ENCODE measurements at regions not wholly inside any gene's neighbourhood (a gene's known extent, or its start where the extent isn't known, plus 50 kb on each side); places are given as distances from the start of the nearest gene placed in this dataset.

DNA sequence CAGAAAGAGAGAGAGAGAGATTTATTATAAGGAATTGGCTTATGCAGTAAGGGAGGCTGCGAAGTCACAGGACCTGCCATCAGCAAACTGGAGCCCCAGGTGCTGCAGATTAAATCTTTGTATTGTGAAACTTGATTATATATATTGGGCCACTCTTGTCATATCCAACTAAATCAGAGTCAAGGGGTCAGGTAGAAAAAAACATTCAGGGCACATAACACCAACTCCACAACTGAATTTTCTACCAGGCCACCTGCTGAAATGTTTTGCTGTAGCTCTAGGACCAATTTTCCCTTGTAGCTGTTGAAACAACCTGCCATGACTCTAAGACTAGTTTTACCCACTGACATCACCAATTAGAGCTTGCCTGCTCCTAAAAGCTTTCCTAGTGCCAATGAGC is 1240.8 kb downstream of the SLC16A7 start (continued):
- TF ChIP-seq, protein P1, sequence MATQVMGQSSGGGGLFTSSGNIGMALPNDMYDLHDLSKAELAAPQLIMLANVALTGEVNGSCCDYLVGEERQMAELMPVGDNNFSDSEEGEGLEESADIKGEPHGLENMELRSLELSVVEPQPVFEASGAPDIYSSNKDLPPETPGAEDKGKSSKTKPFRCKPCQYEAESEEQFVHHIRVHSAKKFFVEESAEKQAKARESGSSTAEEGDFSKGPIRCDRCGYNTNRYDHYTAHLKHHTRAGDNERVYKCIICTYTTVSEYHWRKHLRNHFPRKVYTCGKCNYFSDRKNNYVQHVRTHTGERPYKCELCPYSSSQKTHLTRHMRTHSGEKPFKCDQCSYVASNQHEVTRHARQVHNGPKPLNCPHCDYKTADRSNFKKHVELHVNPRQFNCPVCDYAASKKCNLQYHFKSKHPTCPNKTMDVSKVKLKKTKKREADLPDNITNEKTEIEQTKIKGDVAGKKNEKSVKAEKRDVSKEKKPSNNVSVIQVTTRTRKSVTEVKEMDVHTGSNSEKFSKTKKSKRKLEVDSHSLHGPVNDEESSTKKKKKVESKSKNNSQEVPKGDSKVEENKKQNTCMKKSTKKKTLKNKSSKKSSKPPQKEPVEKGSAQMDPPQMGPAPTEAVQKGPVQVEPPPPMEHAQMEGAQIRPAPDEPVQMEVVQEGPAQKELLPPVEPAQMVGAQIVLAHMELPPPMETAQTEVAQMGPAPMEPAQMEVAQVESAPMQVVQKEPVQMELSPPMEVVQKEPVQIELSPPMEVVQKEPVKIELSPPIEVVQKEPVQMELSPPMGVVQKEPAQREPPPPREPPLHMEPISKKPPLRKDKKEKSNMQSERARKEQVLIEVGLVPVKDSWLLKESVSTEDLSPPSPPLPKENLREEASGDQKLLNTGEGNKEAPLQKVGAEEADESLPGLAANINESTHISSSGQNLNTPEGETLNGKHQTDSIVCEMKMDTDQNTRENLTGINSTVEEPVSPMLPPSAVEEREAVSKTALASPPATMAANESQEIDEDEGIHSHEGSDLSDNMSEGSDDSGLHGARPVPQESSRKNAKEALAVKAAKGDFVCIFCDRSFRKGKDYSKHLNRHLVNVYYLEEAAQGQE (IDR thresholded peaks at IDR 0.05): no peak
- no peak for TF ChIP-seq EGR1 (IDR thresholded peaks at IDR 0.05; ENCODE audit: low read depth in 2 of 2)
- no peak for TF ChIP-seq HNF4A (conservative IDR thresholded peaks at IDR 0.05)
- TF ChIP-seq TAF1 (conservative IDR thresholded peaks at IDR 0.05): no peak

DNA sequence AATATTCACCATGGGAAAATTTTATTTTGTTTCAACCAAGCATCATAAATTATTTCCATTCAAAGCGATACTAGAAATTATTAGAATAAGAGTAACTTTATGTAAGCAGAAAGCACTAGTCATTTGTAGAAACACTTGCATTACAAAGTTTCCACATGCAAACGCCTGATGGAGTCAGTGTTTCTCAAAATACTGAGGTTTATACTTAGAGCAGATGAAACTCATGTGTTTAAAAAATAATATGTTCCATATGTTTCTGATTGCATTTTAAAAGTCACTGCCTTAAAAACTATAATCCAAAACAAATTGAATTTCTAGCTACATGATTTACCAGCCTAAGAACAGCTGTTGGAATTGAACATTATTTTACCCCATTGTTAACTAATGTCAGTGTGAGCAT is 1246.4 kb downstream of the SLC16A7 start:
- TF ChIP-seq GABPA (IDR thresholded peaks at IDR 0.05 in 1 of 2, conservative IDR thresholded peaks at IDR 0.05 in 1 of 2) (no peak), SP1 (IDR thresholded peaks at IDR 0.05) (no peak), NR2F2 (IDR thresholded peaks at IDR 0.05) (no peak), RXRA (IDR thresholded peaks at IDR 0.05) (no peak), HNF4G (IDR thresholded peaks at IDR 0.05) (no peak), JUND (IDR thresholded peaks at IDR 0.05) (no peak), EGR1 (IDR thresholded peaks at IDR 0.05; ENCODE audit: low read depth in 2 of 2) (no peak)
- TF ChIP-seq, protein P2, sequence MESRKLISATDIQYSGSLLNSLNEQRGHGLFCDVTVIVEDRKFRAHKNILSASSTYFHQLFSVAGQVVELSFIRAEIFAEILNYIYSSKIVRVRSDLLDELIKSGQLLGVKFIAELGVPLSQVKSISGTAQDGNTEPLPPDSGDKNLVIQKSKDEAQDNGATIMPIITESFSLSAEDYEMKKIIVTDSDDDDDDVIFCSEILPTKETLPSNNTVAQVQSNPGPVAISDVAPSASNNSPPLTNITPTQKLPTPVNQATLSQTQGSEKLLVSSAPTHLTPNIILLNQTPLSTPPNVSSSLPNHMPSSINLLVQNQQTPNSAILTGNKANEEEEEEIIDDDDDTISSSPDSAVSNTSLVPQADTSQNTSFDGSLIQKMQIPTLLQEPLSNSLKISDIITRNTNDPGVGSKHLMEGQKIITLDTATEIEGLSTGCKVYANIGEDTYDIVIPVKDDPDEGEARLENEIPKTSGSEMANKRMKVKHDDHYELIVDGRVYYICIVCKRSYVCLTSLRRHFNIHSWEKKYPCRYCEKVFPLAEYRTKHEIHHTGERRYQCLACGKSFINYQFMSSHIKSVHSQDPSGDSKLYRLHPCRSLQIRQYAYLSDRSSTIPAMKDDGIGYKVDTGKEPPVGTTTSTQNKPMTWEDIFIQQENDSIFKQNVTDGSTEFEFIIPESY (IDR thresholded peaks at IDR 0.05): no peak
- TF ChIP-seq, protein P3, sequence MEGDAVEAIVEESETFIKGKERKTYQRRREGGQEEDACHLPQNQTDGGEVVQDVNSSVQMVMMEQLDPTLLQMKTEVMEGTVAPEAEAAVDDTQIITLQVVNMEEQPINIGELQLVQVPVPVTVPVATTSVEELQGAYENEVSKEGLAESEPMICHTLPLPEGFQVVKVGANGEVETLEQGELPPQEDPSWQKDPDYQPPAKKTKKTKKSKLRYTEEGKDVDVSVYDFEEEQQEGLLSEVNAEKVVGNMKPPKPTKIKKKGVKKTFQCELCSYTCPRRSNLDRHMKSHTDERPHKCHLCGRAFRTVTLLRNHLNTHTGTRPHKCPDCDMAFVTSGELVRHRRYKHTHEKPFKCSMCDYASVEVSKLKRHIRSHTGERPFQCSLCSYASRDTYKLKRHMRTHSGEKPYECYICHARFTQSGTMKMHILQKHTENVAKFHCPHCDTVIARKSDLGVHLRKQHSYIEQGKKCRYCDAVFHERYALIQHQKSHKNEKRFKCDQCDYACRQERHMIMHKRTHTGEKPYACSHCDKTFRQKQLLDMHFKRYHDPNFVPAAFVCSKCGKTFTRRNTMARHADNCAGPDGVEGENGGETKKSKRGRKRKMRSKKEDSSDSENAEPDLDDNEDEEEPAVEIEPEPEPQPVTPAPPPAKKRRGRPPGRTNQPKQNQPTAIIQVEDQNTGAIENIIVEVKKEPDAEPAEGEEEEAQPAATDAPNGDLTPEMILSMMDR (IDR thresholded peaks at IDR 0.05; ENCODE audit: low read depth, low read length, missing input control): no peak
- TF ChIP-seq, protein P1 (IDR thresholded peaks at IDR 0.05): no peak
- Histone ChIP-seq H3K4me3 (ENCODE audit: low read depth in 1 of 3, low read length in 3 of 3) (no peak overlapping the region), H3K36me3 (ENCODE audit: control insufficient read depth in 4 of 4, insufficient read depth in 3 of 4, low read depth in 1 of 4, low read length in 3 of 4) (no peaks in the 10 kb centered on the region), H3K9me3 (ENCODE audit: control insufficient read depth in 4 of 4, low read length in 3 of 4) (no peaks in the 10 kb centered on the region), H3K4me1 (ENCODE audit: control insufficient read depth in 4 of 4, insufficient read depth in 4 of 4, low read length in 3 of 4) (peaks cover 8 to 13% (median 11%) of the 10 kb centered on the region in 4 donors), H3K27me3 (ENCODE audit: control insufficient read depth in 4 of 4, insufficient read depth in 4 of 4, low read length in 3 of 4) (no peaks in the 10 kb centered on the region), H3K27ac (ENCODE audit: low read depth in 1 of 2, low read length in 2 of 2) (no peak overlapping the region), H3K9ac (ENCODE audit: low read depth in 1 of 2, low read length in 2 of 2) (no peak overlapping the region)
- WGBS: 83% methylated on average over 2 of the region's 2 CpGs
- DNase-seq (ENCODE audit: low spot score): no peak
